Epithelial cell of esophagus (primary cell): ENCODE measurements at regions not wholly inside any gene's neighbourhood (a gene's known extent, or its start where the extent isn't known, plus 50 kb on each side); places are given as distances from the start of the nearest gene placed in this dataset.
"Not testable (repeated sequence)": the region's sequence is repeated elsewhere in the genome, so short reads cannot be mapped to it uniquely, and the experiment has no call there.

ENCODE experiments used
- DNase-seq: peaks from one replicate; pipeline ENCODE4 v3.0.0; 2010; ENCODE audit warnings: low read depth
- H3K4me3 ChIP-seq: 2 replicates; pipeline ENCODE4 v1.5.1; 2011; ENCODE audit warnings: mild to moderate bottlenecking, low read length, control low read depth
- TF ChIP-seq, protein P1 (sequence below): IDR thresholded peaks from 2 replicates; pipeline ENCODE4 v1.5.1; 2011; ENCODE audit warnings: low read depth, mild to moderate bottlenecking, low read length, control low read depth, inconsistent platforms; ENCODE audit not compliant: insufficient read depth; ENCODE audit errors: missing control alignments

DNA sequence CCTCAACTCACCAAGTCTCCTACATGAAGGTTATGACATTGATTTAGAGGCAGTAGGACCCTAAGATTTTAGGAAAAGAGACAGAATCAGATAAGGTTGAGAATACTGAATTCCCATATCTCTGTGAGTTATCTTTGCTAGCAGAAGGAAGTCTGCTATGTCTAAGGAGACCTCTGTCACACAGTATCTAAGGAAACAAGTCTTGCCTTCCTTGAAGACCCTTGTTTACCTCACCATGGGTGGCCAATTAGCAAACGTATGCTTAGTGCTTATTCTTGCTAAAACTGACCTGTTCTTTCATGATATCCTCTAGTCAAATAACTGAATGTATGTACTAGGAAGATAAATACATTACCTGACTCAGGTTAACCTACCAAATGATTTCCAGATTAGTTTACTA is 855.4 kb upstream of the SLITRK1 start:
- TF ChIP-seq, protein P1, sequence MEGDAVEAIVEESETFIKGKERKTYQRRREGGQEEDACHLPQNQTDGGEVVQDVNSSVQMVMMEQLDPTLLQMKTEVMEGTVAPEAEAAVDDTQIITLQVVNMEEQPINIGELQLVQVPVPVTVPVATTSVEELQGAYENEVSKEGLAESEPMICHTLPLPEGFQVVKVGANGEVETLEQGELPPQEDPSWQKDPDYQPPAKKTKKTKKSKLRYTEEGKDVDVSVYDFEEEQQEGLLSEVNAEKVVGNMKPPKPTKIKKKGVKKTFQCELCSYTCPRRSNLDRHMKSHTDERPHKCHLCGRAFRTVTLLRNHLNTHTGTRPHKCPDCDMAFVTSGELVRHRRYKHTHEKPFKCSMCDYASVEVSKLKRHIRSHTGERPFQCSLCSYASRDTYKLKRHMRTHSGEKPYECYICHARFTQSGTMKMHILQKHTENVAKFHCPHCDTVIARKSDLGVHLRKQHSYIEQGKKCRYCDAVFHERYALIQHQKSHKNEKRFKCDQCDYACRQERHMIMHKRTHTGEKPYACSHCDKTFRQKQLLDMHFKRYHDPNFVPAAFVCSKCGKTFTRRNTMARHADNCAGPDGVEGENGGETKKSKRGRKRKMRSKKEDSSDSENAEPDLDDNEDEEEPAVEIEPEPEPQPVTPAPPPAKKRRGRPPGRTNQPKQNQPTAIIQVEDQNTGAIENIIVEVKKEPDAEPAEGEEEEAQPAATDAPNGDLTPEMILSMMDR: no peak
- no peak for DNase-seq
- no peak overlapping the region for H3K4me3 ChIP-seq

DNA sequence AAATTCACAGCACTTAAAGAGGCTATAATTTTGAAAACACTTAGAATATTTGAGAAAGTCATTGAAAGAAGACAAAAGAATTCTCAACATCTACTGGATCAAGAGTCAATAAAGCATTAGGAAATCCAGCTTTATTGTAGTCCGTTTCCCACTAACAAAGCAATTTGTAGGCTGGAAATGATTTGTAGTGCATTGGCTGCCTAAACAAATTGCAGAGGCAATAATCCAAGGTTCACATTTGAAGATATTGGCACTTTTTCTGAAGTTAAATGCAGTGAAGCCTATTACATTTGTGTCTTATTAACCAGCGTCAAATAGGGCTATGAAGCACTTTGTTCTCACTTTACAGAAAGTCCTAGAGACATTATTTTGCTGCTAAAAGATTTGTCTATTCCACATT is 848.1 kb upstream of the SLITRK1 start:
- TF ChIP-seq, protein P1: no peak
- no peak overlapping the region for H3K4me3 ChIP-seq
- DNase-seq: no peak

DNA sequence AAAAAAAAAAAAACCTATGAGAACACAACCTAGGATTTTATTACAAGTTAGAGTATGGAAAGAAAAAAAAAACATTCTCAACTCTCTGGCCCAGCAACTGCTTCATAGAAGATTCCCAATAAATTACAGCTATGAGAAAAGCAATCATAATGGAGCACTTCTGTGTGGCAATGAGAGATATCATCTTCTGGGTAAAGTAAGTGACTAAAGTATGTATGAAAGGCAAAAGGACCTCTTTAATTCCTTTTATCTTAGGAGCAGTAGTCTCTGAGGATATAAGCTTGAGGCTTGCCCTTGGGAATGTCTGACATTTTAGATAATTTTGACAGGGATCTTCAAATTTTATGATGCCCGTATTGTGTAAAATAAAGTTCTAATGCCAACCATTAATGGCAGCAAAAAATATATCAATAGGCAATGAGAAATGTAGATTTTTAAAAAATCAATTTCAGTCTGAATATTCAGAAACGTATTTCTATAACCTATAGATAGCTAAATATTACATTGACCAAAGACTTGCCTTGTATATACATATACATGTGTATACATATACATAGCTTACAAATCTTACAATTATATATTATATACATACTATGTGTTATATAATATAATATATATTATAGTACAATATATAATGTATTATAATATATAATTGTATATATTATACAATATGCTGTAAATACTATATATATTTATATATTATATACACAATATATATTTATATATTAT is 823.9 kb upstream of the SLITRK1 start:
- TF ChIP-seq, protein P1: no peak
- no peak for DNase-seq
- H3K4me3 ChIP-seq: no peak overlapping the region

DNA sequence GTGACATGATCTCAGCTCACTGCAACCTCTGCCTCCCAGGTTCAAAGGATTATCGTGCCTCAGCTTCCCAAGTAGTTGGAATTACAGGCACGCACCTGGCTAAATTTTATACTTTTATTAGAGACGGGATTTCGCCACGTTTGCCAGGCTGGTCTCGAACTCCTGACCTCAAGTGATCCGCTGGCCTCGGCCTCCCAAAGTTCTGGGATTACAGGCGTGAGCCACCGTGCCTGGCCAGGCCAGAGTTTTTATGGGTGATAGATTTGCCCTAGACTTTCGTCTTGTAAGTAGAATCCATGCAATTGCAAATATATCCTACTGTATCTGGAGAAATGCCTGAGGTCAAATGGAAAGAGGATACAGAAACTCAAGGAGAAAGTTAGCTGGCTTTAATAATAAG is 819.9 kb upstream of the SLITRK1 start:
- H3K4me3 ChIP-seq: no peak overlapping the region
- TF ChIP-seq, protein P1: no peak
- DNase-seq: no peak

DNA sequence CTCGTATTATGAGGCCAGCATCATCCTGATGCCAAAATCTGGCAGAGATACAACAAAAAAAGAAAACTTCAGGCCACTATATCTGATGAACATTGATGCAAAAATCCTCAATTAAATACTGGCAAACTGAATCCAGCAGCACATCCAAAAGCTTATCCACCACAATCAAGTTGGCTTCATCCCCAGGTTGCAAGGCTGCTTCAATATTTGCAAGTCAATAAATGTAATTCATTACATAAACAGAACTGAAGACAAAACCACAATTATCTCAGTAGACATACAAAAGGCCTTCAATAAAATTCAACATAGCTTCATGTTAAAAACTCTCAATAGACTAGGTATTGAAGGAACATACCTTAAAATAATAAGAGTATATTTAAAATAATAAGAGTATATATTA is 815.3 kb upstream of the SLITRK1 start:
- DNase-seq, H3K4me3 ChIP-seq: not testable (repeated sequence)

DNA sequence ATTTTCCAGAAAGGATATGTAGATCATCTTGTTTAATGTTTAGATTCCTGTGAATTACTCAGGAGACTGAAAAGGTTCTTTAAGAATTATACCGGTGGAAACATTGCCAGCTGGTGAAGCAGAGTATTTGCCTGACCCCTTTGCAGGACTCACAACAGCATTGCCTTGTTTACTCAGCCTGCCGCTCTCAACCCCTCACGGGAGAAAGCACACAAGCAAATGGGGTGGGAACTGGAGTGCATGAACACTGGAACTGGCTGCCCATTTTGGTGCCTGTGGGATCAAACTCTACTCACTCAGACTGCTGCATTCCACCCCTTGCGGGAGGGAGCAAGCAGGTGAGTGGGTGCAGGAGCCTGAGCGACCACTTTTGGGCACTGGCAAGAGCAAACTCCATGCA is 804.7 kb upstream of the SLITRK1 start:
- H3K4me3 ChIP-seq: no peak overlapping the region
- TF ChIP-seq, protein P1: no peak
- no peak for DNase-seq

DNA sequence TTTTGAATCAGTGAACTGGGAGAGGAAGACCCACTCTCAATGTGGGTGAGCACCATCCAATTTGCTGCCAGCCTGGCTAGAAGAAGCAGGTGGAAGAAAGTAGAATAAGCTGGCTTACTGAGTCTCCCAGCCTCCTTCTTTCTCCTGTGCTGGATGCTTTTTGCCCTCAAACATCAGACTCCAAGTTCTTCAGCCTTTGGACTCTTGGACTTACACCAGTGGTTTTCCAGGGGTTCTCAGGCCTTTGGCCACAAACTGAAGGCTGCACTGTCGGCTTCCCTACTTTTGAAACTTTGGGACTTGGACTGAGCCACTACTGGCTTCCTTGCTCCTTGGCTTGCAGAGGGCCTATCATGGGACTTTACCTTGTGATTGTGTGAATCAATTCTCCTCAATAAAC is 804.2 kb upstream of the SLITRK1 start:
- TF ChIP-seq, protein P1: no peak
- DNase-seq: no peak

More for the DNA sequence above, 804.2 kb upstream of the SLITRK1 start:
- H3K4me3 ChIP-seq: no peak overlapping the region
